ENCODE measurements at regions not wholly inside any gene's neighbourhood (a gene's known extent, or its start where the extent isn't known, plus 50 kb on each side); places are given as distances from the start of the nearest gene placed in this dataset.

- TF ChIP-seq POLR2A (IDR thresholded peaks at IDR 0.05), result no peak
- TF ChIP-seq EP300 (IDR thresholded peaks at IDR 0.05), result no peak
- no peak for TF ChIP-seq POLR2AphosphoS5 (IDR thresholded peaks at IDR 0.05)
- no peak for TF ChIP-seq CTCF (IDR thresholded peaks at IDR 0.05)
- 67 to 90% (median 84%) methylated on average over 1 of the region's 1 CpG for WGBS, 5 donors
- no peak overlapping the region for H3K27ac ChIP-seq
- H3K4me1 ChIP-seq, result no peaks in the 10 kb centered on the region
- DNase-seq, result no peak
- H3K9me3 ChIP-seq, result peaks cover 0 to 14% (median 0%) of the 10 kb centered on the region in 4 donors
- H3K27me3 ChIP-seq, result no peaks in the 10 kb centered on the region
- intact Hi-C loops (cut with DNase I; ENCODE audit: low total_unique reads), result no loop called here
- no peak overlapping the region for H3K4me3 ChIP-seq
- no peaks in the 10 kb centered on the region for H3K36me3 ChIP-seq
Measured at GRCh38 chr2:17373741-17374140, 144.5 kb downstream of the RAD51AP2 start.

- no peaks in the 10 kb centered on the region for H3K36me3 ChIP-seq
- H3K4me1 ChIP-seq, result no peaks in the 10 kb centered on the region
- H3K27ac ChIP-seq, result no peak overlapping the region
- peaks cover 0 to 14% (median 0%) of the 10 kb centered on the region in 4 donors for H3K9me3 ChIP-seq
- no peak overlapping the region for H3K4me3 ChIP-seq
- TF ChIP-seq POLR2A (IDR thresholded peaks at IDR 0.05) (no peak), CTCF (IDR thresholded peaks at IDR 0.05) (no peak), EP300 (IDR thresholded peaks at IDR 0.05) (no peak), POLR2AphosphoS5 (IDR thresholded peaks at IDR 0.05) (no peak)
- 73 to 84% (median 76%) methylated on average over 3 of the region's 3 CpGs for WGBS, 5 donors
- H3K27me3 ChIP-seq, result no peaks in the 10 kb centered on the region
- intact Hi-C loops (cut with DNase I; ENCODE audit: low total_unique reads), result no loop called here
- DNase-seq, result no peak
Measured at GRCh38 chr2:17373041-17373440, 145.2 kb downstream of the RAD51AP2 start.

GRCh38 chr2:17363846-17364245 is 154.4 kb downstream of the RAD51AP2 start:
- peak in 1 of 2 donors; percentile 11 for DNase-seq
- Histone ChIP-seq H3K9me3 (no peaks in the 10 kb centered on the region), H3K36me3 (no peaks in the 10 kb centered on the region), H3K4me3 (no peak overlapping the region), H3K27me3 (no peaks in the 10 kb centered on the region), H3K4me1 (no peaks in the 10 kb centered on the region), H3K27ac (no peak overlapping the region)
- TF ChIP-seq CTCF (IDR thresholded peaks at IDR 0.05), result no peak
- no peak for TF ChIP-seq EP300 (IDR thresholded peaks at IDR 0.05)
- TF ChIP-seq POLR2AphosphoS5 (IDR thresholded peaks at IDR 0.05), result no peak
- no peak for TF ChIP-seq POLR2A (IDR thresholded peaks at IDR 0.05)
- intact Hi-C loops (cut with DNase I; ENCODE audit: low total_unique reads), result no loop called here

- H3K36me3 ChIP-seq, result no peaks in the 10 kb centered on the region
- H3K9me3 ChIP-seq, result no peaks in the 10 kb centered on the region
- no peak overlapping the region for H3K4me3 ChIP-seq
- no peaks in the 10 kb centered on the region for H3K27me3 ChIP-seq
- 70 to 94% (median 75%) methylated on average over 1 of the region's 1 CpG for WGBS, 5 donors
- no peak overlapping the region for H3K27ac ChIP-seq
- intact Hi-C loops (cut with DNase I; ENCODE audit: low total_unique reads), result no loop called here
- no peak for DNase-seq
- no peak for TF ChIP-seq EP300 (IDR thresholded peaks at IDR 0.05)
- TF ChIP-seq POLR2A (IDR thresholded peaks at IDR 0.05), result no peak
- TF ChIP-seq CTCF (IDR thresholded peaks at IDR 0.05), result no peak
- no peak for TF ChIP-seq POLR2AphosphoS5 (IDR thresholded peaks at IDR 0.05)
- no peaks in the 10 kb centered on the region for H3K4me1 ChIP-seq
Measured at GRCh38 chr2:17362956-17363355, 155.3 kb downstream of the RAD51AP2 start.

Data from stomach (tissue), 8 donors.